Breast epithelium (tissue), 3 donors: ENCODE measurements at regions not wholly inside any gene's neighbourhood (a gene's known extent, or its start where the extent isn't known, plus 50 kb on each side); places are given as distances from the start of the nearest gene placed in this dataset.

Source experiments
- CTCF ChIP-seq, 3 donors: fragments of 450-650 bp; IDR thresholded peaks; one replicate each; pipeline ENCODE4 v1.5.1; 2016 to 2017; ENCODE audit warnings: antibody characterized with exemption in 3 of 3, mild to moderate bottlenecking in 3 of 3, moderate library complexity in 3 of 3
- POLR2A ChIP-seq: fragments of 450-650 bp; IDR thresholded peaks from one replicate; pipeline ENCODE4 v1.6.1; 2016; ENCODE audit warnings: antibody characterized with exemption, mild to moderate bottlenecking, moderate library complexity
- POLR2AphosphoS5 ChIP-seq, 3 donors: sonication (generic); formaldehyde crosslinking; IDR thresholded peaks; one replicate each; pipeline ENCODE4 v1.6.1; 2017; ENCODE audit warnings: antibody characterized with exemption in 3 of 3

- no peak for TF ChIP-seq CTCF (IDR thresholded peaks at IDR 0.05)
- no peak for TF ChIP-seq POLR2AphosphoS5 (IDR thresholded peaks at IDR 0.05)
- TF ChIP-seq POLR2A: no peak
These were observed 105.6 kb upstream of the CCDC150 start for GRCh38 chr2:196533772-196534397.
